ENCODE measurements at regions not wholly inside any gene's neighbourhood (a gene's known extent, or its start where the extent isn't known, plus 50 kb on each side); places are given as distances from the start of the nearest gene placed in this dataset.

GRCh38 chr16:72664056-72664508 lies 383.8 kb downstream of the ZFHX3 start:
- Histone ChIP-seq H4K20me1 (ENCODE audit: low read depth, low read length) (no peaks in the 10 kb centered on the region), H3K36me3 (ENCODE audit: low read length) (peaks cover 5% of the 10 kb centered on the region; the same call in 1 of the 2 replicates), H3K9ac (ENCODE audit: low read length) (peak overlapping the region; percentile 68), H3F3A (ENCODE audit: insufficient read depth) (no peaks in the 10 kb centered on the region; the same call in 1 of the 2 replicates), H3K9me2 (replicated peaks; ENCODE audit: insufficient read depth, low read length) (no peaks in the 10 kb centered on the region), H3K79me2 (ENCODE audit: insufficient read depth, low read length) (peaks cover 27% of the 10 kb centered on the region), H3K4me3 (ENCODE audit: insufficient read depth, low read length, poor library complexity, severe bottlenecking) (peak overlapping the region; percentile 76), H3K9me3 (ENCODE audit: insufficient read depth, low read length) (no peaks in the 10 kb centered on the region), H3K4me2 (ENCODE audit: low read depth, low read length, poor library complexity, severe bottlenecking) (peak overlapping the region; percentile 82), H3K27me3 (ENCODE audit: low read length) (no peaks in the 10 kb centered on the region), H3K27ac (ENCODE audit: low read depth, low read length) (peak overlapping the region; percentile 65), H2AFZ (ENCODE audit: low read depth, low read length, severe bottlenecking) (peak overlapping the region; percentile 79)
- TF ChIP-seq CTCF (IDR thresholded peaks at IDR 0.05; ENCODE audit: insufficient read depth, low read length, poor library complexity, severe bottlenecking) (no peak), EZH2phosphoT487 (conservative IDR thresholded peaks at IDR 0.05; ENCODE audit: low read length) (no peak)

GRCh38 chr16:72658888-72659717 lies 388.8 kb downstream of the ZFHX3 start:
- no peak overlapping the region for H3K9ac ChIP-seq (ENCODE audit: low read length)
- no peaks in the 10 kb centered on the region; the same call in 1 of the 2 replicates for H3F3A ChIP-seq (ENCODE audit: insufficient read depth)
- H3K9me2 ChIP-seq (replicated peaks; ENCODE audit: insufficient read depth, low read length), result no peaks in the 10 kb centered on the region
- no peaks in the 10 kb centered on the region for H4K20me1 ChIP-seq (ENCODE audit: low read depth, low read length)
- peaks cover 51% of the 10 kb centered on the region for H3K79me2 ChIP-seq (ENCODE audit: insufficient read depth, low read length)
- H3K27me3 ChIP-seq (ENCODE audit: low read length), result no peaks in the 10 kb centered on the region
- no peaks in the 10 kb centered on the region for H3K9me3 ChIP-seq (ENCODE audit: insufficient read depth, low read length)
- no peak overlapping the region for H3K27ac ChIP-seq (ENCODE audit: low read depth, low read length)
- no peak overlapping the region for H2AFZ ChIP-seq (ENCODE audit: low read depth, low read length, severe bottlenecking)
- H3K36me3 ChIP-seq (ENCODE audit: low read length), result peaks cover 5% of the 10 kb centered on the region; the same call in 1 of the 2 replicates
- no peak for TF ChIP-seq CTCF (IDR thresholded peaks at IDR 0.05; ENCODE audit: insufficient read depth, low read length, poor library complexity, severe bottlenecking)
- no peak for TF ChIP-seq EZH2phosphoT487 (conservative IDR thresholded peaks at IDR 0.05; ENCODE audit: low read length)
- no peak overlapping the region for H3K4me2 ChIP-seq (ENCODE audit: low read depth, low read length, poor library complexity, severe bottlenecking)
- no peak overlapping the region for H3K4me3 ChIP-seq (ENCODE audit: insufficient read depth, low read length, poor library complexity, severe bottlenecking)

GRCh38 chr16:72657791-72658190 lies 390.1 kb downstream of the ZFHX3 start:
- H3K9ac ChIP-seq (ENCODE audit: low read length), result no peak overlapping the region
- H3F3A ChIP-seq (ENCODE audit: insufficient read depth), result no peaks in the 10 kb centered on the region; the same call in 1 of the 2 replicates
- no peak overlapping the region for H3K4me3 ChIP-seq (ENCODE audit: insufficient read depth, low read length, poor library complexity, severe bottlenecking)
- H3K79me2 ChIP-seq (ENCODE audit: insufficient read depth, low read length), result peaks cover 53% of the 10 kb centered on the region
- H3K27me3 ChIP-seq (ENCODE audit: low read length), result no peaks in the 10 kb centered on the region
- H2AFZ ChIP-seq (ENCODE audit: low read depth, low read length, severe bottlenecking), result no peak overlapping the region
- H3K9me2 ChIP-seq (replicated peaks; ENCODE audit: insufficient read depth, low read length), result no peaks in the 10 kb centered on the region
- H3K27ac ChIP-seq (ENCODE audit: low read depth, low read length), result no peak overlapping the region
- no peaks in the 10 kb centered on the region for H4K20me1 ChIP-seq (ENCODE audit: low read depth, low read length)
- peaks cover 5% of the 10 kb centered on the region; the same call in 1 of the 2 replicates for H3K36me3 ChIP-seq (ENCODE audit: low read length)
- no peak for TF ChIP-seq EZH2phosphoT487 (conservative IDR thresholded peaks at IDR 0.05; ENCODE audit: low read length)
- no peak for TF ChIP-seq CTCF (IDR thresholded peaks at IDR 0.05; ENCODE audit: insufficient read depth, low read length, poor library complexity, severe bottlenecking)
- no peaks in the 10 kb centered on the region for H3K9me3 ChIP-seq (ENCODE audit: insufficient read depth, low read length)
- no peak overlapping the region for H3K4me2 ChIP-seq (ENCODE audit: low read depth, low read length, poor library complexity, severe bottlenecking)
